ENCODE measurements at regions not wholly inside any gene's neighbourhood (a gene's known extent, or its start where the extent isn't known, plus 50 kb on each side); places are given as distances from the start of the nearest gene placed in this dataset.

DNA sequence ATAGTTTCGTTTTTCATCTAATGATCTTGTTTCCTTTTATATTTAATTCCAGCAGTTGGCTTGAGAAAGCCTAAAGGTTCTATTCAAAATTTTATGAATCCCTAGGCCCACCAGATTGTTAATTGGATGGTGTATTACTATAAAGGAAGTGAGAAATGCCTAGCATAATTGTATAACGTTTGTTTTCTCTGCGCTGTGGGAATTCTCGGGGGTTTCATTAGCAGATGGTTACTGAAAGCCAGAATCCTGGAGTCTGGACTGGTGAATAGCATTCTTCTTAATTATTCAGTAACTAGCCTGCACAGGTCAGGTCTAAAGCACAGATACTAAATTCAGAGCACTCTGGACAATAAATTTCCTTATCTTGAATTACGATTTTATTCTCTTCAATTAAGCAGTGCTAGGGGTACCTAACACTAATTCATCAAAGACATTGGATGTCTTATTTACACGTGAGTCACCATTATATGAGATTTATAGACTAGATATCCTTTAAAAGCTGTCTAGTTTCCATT, 459.4 kb downstream of the DTHD1 start:
- TF ChIP-seq GABPA (tag; conservative IDR thresholded peaks at IDR 0.05; ENCODE audit: low read depth): no peak
- no peak for TF ChIP-seq HMG20A (CRISPR knock-in tag; conservative IDR thresholded peaks at IDR 0.05)
- TF ChIP-seq, protein P1, sequence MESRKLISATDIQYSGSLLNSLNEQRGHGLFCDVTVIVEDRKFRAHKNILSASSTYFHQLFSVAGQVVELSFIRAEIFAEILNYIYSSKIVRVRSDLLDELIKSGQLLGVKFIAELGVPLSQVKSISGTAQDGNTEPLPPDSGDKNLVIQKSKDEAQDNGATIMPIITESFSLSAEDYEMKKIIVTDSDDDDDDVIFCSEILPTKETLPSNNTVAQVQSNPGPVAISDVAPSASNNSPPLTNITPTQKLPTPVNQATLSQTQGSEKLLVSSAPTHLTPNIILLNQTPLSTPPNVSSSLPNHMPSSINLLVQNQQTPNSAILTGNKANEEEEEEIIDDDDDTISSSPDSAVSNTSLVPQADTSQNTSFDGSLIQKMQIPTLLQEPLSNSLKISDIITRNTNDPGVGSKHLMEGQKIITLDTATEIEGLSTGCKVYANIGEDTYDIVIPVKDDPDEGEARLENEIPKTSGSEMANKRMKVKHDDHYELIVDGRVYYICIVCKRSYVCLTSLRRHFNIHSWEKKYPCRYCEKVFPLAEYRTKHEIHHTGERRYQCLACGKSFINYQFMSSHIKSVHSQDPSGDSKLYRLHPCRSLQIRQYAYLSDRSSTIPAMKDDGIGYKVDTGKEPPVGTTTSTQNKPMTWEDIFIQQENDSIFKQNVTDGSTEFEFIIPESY (CRISPR knock-in tag; IDR thresholded peaks at IDR 0.05): no peak
- TF ChIP-seq TAF15 (IDR thresholded peaks at IDR 0.05; ENCODE audit: low read depth, low read length): no peak
